H1 (cell line): ENCODE measurements at regions not wholly inside any gene's neighbourhood (a gene's known extent, or its start where the extent isn't known, plus 50 kb on each side); places are given as distances from the start of the nearest gene placed in this dataset.

Source experiments
- CTCF ChIA-PET: fragments of 300-600 bp; sonication (Branson Sonifier 250); formaldehyde crosslinking; loops from one replicate; lab custom pipeline; 2021; ENCODE audit not compliant: partially characterized antibody; lab: Charles Lee
- POLR2A ChIA-PET: fragments of 300-600 bp; sonication (Branson Sonifier 250); formaldehyde crosslinking; loops from one replicate; lab custom pipeline; 2021; ENCODE audit warnings: inconsistent platforms; ENCODE audit not compliant: partially characterized antibody; lab: Charles Lee
- DNase-seq, 2 experiments: peaks; one replicate each; pipeline versions ENCODE4 v3.0.0 to v3.0.0-alpha.2; 2010 to 2022; ENCODE audit warnings: low spot score in 2 of 2, low read depth in 1 of 2, mixed read lengths in 1 of 2
- FAIRE-seq: peaks from 2 replicates; lab custom pipeline; 2011; peaks lifted over from hg19 to GRCh38; lab: Jason Lieb, UNC
- H2AFZ ChIP-seq: 2 replicates; pipeline ENCODE4 v1.8.1; 2012; ENCODE audit warnings: low read length, inconsistent platforms
- H2AK5ac ChIP-seq: 2 replicates; pipeline ENCODE4 v1.6.1; 2013; ENCODE audit warnings: low read depth, low read length
- H2BK120ac ChIP-seq: replicated peaks from 2 replicates; pipeline ENCODE3; 2013; ENCODE audit warnings: low read depth, low read length, inconsistent platforms
- H2BK12ac ChIP-seq: 2 replicates; pipeline ENCODE4 v1.6.1; 2013; ENCODE audit warnings: low read depth, low read length
- H2BK15ac ChIP-seq: 2 replicates; pipeline ENCODE4 v1.6.1; 2013; ENCODE audit warnings: low read length
- H2BK20ac ChIP-seq: 2 replicates; pipeline ENCODE4 v1.6.1; 2013; ENCODE audit warnings: low read length
- H2BK5ac ChIP-seq: 2 replicates; pipeline ENCODE4 v1.6.1; 2013; ENCODE audit warnings: low read depth, low read length
- H3K14ac ChIP-seq: 2 replicates; pipeline ENCODE4 v1.6.1; 2013; ENCODE audit warnings: inconsistent platforms; ENCODE audit not compliant: insufficient read length
- H3K18ac ChIP-seq: 2 replicates; pipeline ENCODE4 v1.6.1; 2013; ENCODE audit warnings: low read length; ENCODE audit errors: extremely low read depth
- H3K23ac ChIP-seq: 2 replicates; pipeline ENCODE4 v1.6.1; 2013; ENCODE audit warnings: inconsistent platforms; ENCODE audit not compliant: insufficient read length
- H3K23me2 ChIP-seq: 2 replicates; pipeline ENCODE4 v1.6.1; 2013; ENCODE audit warnings: low read depth, low read length
- H3K27ac ChIP-seq: 2 replicates; pipeline ENCODE4 v1.6.1; 2011; ENCODE audit warnings: low read depth, low read length, inconsistent platforms
- H3K27me3 ChIP-seq, 4 experiments: replicated peaks in 1 of 4; 1 replicate in 1 of 4; 2 replicates in 3 of 4; pipeline versions ENCODE4 v1.6.1 to v1.8.1; 2011 to 2013; ENCODE audit warnings: low read length in 3 of 4, mild to moderate bottlenecking in 3 of 4, inconsistent platforms in 2 of 4, mixed read lengths in 2 of 4, moderate library complexity in 1 of 4; ENCODE audit not compliant: control insufficient read depth in 3 of 4, insufficient read depth in 3 of 4; ENCODE audit errors: extremely low read depth in 1 of 4
- H3K36me3 ChIP-seq, 4 experiments: 2 replicates each; pipeline versions ENCODE4 v1.6.1 to v1.8.1; 2011 to 2013; ENCODE audit warnings: mild to moderate bottlenecking in 4 of 4, low read length in 3 of 4, moderate library complexity in 2 of 4, control low read depth in 1 of 4, inconsistent platforms in 1 of 4; ENCODE audit not compliant: insufficient read depth in 4 of 4, control insufficient read depth in 2 of 4
- H3K4ac ChIP-seq: replicated peaks from 2 replicates; pipeline ENCODE3; 2013; ENCODE audit warnings: low read length, low read depth, mixed read lengths, inconsistent platforms; ENCODE audit not compliant: insufficient read length
- H3K4me1 ChIP-seq, 4 experiments: replicated peaks in 1 of 4; 1 replicate in 1 of 4; 2 replicates in 3 of 4; pipeline versions ENCODE4 v1.6.1 to v1.8.1; 2011 to 2013; ENCODE audit warnings: low read length in 3 of 4, inconsistent platforms in 2 of 4, mixed read lengths in 1 of 4; ENCODE audit not compliant: insufficient read depth in 4 of 4, control insufficient read depth in 3 of 4
- H3K4me2 ChIP-seq, 2 experiments: 2 replicates each; pipeline versions ENCODE4 v1.6.1 to v1.8.1; 2011 to 2013; ENCODE audit warnings: low read depth in 2 of 2, low read length in 2 of 2, control low read depth in 1 of 2, inconsistent platforms in 1 of 2, mild to moderate bottlenecking in 1 of 2; ENCODE audit not compliant: insufficient read depth in 1 of 2
- H3K4me3 ChIP-seq, 4 experiments: fragments of 200-600, 300-600 bp in 1 of 4; sonication (generic), shearing (Covaris generic), sonication (Bioruptor Twin) in 1 of 4; 2 replicates each; pipeline versions ENCODE4 v1.5.1 to v1.8.1; 2011 to 2016; ENCODE audit warnings: low read length in 4 of 4, low read depth in 3 of 4, control low read depth in 2 of 4, inconsistent platforms in 2 of 4, mild to moderate bottlenecking in 2 of 4, mixed read lengths in 1 of 4, moderate library complexity in 1 of 4; ENCODE audit not compliant: insufficient read depth in 2 of 4; ENCODE audit errors: extremely low read depth in 1 of 4
- H3K56ac ChIP-seq: replicated peaks from 2 replicates; pipeline ENCODE3; 2013; ENCODE audit warnings: low read depth, mild to moderate bottlenecking, mixed read lengths, low read length, inconsistent platforms; ENCODE audit not compliant: insufficient read length
- H3K79me1 ChIP-seq: 2 replicates; pipeline ENCODE4 v1.6.1; 2013; ENCODE audit warnings: low read depth, low read length, control low read depth
- H3K79me2 ChIP-seq, 2 experiments: 2 replicates each; pipeline versions ENCODE4 v1.6.1 to v1.8.1; 2012 to 2013; ENCODE audit warnings: low read length in 2 of 2, mild to moderate bottlenecking in 2 of 2, inconsistent platforms in 1 of 2; ENCODE audit not compliant: insufficient read depth in 2 of 2, control insufficient read depth in 1 of 2
- H3K9ac ChIP-seq, 4 experiments: replicated peaks in 1 of 4; 1 replicate in 1 of 4; 2 replicates in 3 of 4; pipeline versions ENCODE4 v1.6.1 to v1.8.1; 2011 to 2013; ENCODE audit warnings: low read depth in 3 of 4, low read length in 3 of 4, control low read depth in 2 of 4, mild to moderate bottlenecking in 2 of 4, moderate library complexity in 2 of 4, inconsistent platforms in 1 of 4; ENCODE audit errors: extremely low read depth in 1 of 4
- H3K9me3 ChIP-seq, 2 experiments: 2 replicates each; pipeline versions ENCODE4 v1.6.1 to v1.8.1; 2012 to 2013; ENCODE audit warnings: mild to moderate bottlenecking in 2 of 2, moderate library complexity in 2 of 2, control low read depth in 1 of 2, inconsistent platforms in 1 of 2, low read depth in 1 of 2, low read length in 1 of 2, mixed read lengths in 1 of 2; ENCODE audit not compliant: insufficient read depth in 2 of 2
- H4K20me1 ChIP-seq, 2 experiments: replicated peaks in 1 of 2; 2 replicates each; pipeline versions ENCODE3 to v1.8.1; 2011 to 2013; ENCODE audit warnings: inconsistent platforms in 2 of 2, low read length in 2 of 2, mild to moderate bottlenecking in 1 of 2; ENCODE audit not compliant: insufficient read depth in 2 of 2, control insufficient read depth in 1 of 2
- H4K5ac ChIP-seq: 2 replicates; pipeline ENCODE4 v1.6.1; 2013; ENCODE audit warnings: low read length, low read depth, mixed read lengths, inconsistent platforms; ENCODE audit not compliant: insufficient read length
- H4K8ac ChIP-seq: 2 replicates; pipeline ENCODE4 v1.8.0; 2013; ENCODE audit warnings: mild to moderate bottlenecking, moderate library complexity, low read length, inconsistent platforms; ENCODE audit not compliant: insufficient read depth; ENCODE audit errors: extremely low read depth
- H4K91ac ChIP-seq: replicated peaks from 2 replicates; pipeline ENCODE3; 2013; ENCODE audit warnings: low read length, mixed read lengths, inconsistent platforms; ENCODE audit not compliant: insufficient read length
- BRCA1 ChIP-seq: IDR thresholded peaks from 2 replicates; pipeline ENCODE4 v1.6.1; 2012; ENCODE audit warnings: low read depth, low read length, improper control_type of control experiment
- POU5F1 ChIP-seq: IDR thresholded peaks from 2 replicates; pipeline ENCODE4 v1.6.1; 2011; ENCODE audit warnings: low read depth, mild to moderate bottlenecking, low read length, moderate library complexity
- RNF2 ChIP-seq: fragments of 200-900, 300-1000 bp; sonication (generic); IDR thresholded peaks from 2 replicates; pipeline ENCODE4 v1.7.1; 2016; ENCODE audit warnings: borderline replicate concordance, low read depth, mild to moderate bottlenecking, antibody characterized with exemption, low read length; ENCODE audit not compliant: poor library complexity, severe bottlenecking; ENCODE audit errors: missing control alignments
- SP1 ChIP-seq: IDR thresholded peaks from 2 replicates; pipeline ENCODE4 v1.6.1; 2011; ENCODE audit warnings: low read depth, low read length
- WGBS, 2 experiments: shearing (Covaris generic) in 1 of 2; methylation state at CpG; one replicate each; pipeline versions ENCODE4 v1.1.6 to v1.1.7; 2013 to 2015; ENCODE audit warnings: low lambda C conversion rate in 2 of 2, mixed read lengths in 2 of 2, inconsistent platforms in 1 of 2, low coverage in 1 of 2, missing lambda C conversion rate in 1 of 2; ENCODE audit not compliant: insufficient replicate concordance in 2 of 2, insufficient coverage in 1 of 2, insufficient read length in 1 of 2; ENCODE audit errors: extremely low coverage in 1 of 2, missing lambda C conversion rate in 1 of 2; 5-methylcytosine and 5-hydroxymethylcytosine counted together
- TF ChIP-seq, protein P1 (sequence below): IDR thresholded peaks from 2 replicates; pipeline ENCODE4 v1.6.1; 2011; ENCODE audit warnings: low read length, improper control_type of control experiment

DNA sequence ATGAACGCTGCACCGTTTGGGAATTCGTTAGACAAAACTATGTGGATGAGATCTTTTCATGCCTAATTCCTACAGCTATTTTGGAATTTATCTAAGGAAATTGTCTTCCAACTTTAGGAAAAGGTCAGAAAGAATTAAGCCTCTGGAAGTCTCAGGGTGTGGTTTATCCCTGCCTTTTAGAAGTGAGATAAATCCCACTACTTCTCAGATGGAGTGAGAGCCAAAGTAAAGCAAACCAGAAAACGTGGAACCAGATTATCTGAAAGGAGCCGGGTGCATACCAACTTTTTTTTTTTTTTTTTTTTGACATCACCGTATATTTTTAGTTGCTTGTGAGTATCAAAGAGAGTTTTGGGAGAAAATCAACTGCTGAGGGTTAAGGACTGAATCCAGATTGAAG lies 79.6 kb downstream of the VCX2 start:
- Histone ChIP-seq H4K91ac (no peak overlapping the region), H2BK15ac (no peak overlapping the region), H2BK5ac (no peak overlapping the region), H4K8ac (no peak overlapping the region), H3K9ac (no peak overlapping the region), H4K5ac (no peak overlapping the region)
- POLR2A ChIA-PET = no interaction called here
- no peak for TF ChIP-seq RNF2
- no peak for TF ChIP-seq POU5F1
- TF ChIP-seq, protein P1, sequence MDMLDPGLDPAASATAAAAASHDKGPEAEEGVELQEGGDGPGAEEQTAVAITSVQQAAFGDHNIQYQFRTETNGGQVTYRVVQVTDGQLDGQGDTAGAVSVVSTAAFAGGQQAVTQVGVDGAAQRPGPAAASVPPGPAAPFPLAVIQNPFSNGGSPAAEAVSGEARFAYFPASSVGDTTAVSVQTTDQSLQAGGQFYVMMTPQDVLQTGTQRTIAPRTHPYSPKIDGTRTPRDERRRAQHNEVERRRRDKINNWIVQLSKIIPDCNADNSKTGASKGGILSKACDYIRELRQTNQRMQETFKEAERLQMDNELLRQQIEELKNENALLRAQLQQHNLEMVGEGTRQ = no peak
- TF ChIP-seq SP1 = peak; percentile 72; the same call in 1 of the 2 replicates
- no peak for TF ChIP-seq BRCA1
- TF ChIP-seq, all 59 proteins: peak for 1
- FAIRE-seq (peak; percentile 52), DNase-seq (no peak)
- Histone ChIP-seq H3K79me2 (no peaks in the 10 kb centered on the region), H3K27ac (no peak overlapping the region), H3K27me3 (no peaks in the 10 kb centered on the region), H3K4me1 (peaks cover 0 to 4% (median 0%) of the 10 kb centered on the region in 4 experiments; a peak in 2 of 7 replicates), H3K23me2 (no peaks in the 10 kb centered on the region), H3K23ac (no peak overlapping the region), H2BK120ac (no peak overlapping the region), H2BK20ac (no peak overlapping the region), H3K4me3 (no peak overlapping the region), H2BK12ac (no peak overlapping the region), H2AK5ac (no peak overlapping the region), H3K18ac (no peak overlapping the region), H3K56ac (no peak overlapping the region), H3K14ac (no peak overlapping the region), H3K4ac (no peak overlapping the region), H2AFZ (no peak overlapping the region), H3K9me3 (no peaks in the 10 kb centered on the region), H3K36me3 (no peaks in the 10 kb centered on the region), H4K20me1 (no peaks in the 10 kb centered on the region), H3K4me2 (peak overlapping the region in 1 of 2 experiments; percentile 21; a peak in 1 of 4 replicates), H3K79me1 (no peaks in the 10 kb centered on the region)
- 76% methylated on average over 4 of the region's 6 CpGs; no CpG with 5 or more reads in 1 of the 2 experiments for WGBS, 2 experiments
- CTCF ChIA-PET = no interaction called here
